ENCODE measurements at regions not wholly inside any gene's neighbourhood (a gene's known extent, or its start where the extent isn't known, plus 50 kb on each side); places are given as distances from the start of the nearest gene placed in this dataset.

DNA sequence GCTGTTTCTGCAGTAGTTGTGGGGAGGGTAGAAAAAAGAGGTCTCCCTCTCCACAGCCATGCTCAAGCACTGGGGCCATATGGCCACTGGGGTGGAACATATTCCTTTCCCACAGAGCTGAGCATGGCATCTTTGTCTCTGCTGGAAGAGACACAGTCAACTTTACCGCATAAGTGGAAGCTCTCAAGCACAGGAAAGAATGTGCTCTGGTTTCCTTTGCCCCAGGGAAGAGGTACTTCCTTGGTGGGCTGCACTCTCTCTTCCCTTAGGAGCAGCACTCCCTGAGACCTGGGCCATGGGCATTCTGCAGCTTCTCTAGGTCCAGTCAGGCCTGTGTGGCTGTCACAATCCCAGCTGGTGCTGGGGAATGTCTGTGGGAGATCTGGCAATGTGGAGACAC, 168.5 kb upstream of the ACTBL2 start:
- no peak for TF ChIP-seq CTCF (IDR thresholded peaks at IDR 0.05)
- TF ChIP-seq POLR2A (IDR thresholded peaks at IDR 0.05): no peak
